ENCODE measurements at regions not wholly inside any gene's neighbourhood (a gene's known extent, or its start where the extent isn't known, plus 50 kb on each side); places are given as distances from the start of the nearest gene placed in this dataset.

DNA sequence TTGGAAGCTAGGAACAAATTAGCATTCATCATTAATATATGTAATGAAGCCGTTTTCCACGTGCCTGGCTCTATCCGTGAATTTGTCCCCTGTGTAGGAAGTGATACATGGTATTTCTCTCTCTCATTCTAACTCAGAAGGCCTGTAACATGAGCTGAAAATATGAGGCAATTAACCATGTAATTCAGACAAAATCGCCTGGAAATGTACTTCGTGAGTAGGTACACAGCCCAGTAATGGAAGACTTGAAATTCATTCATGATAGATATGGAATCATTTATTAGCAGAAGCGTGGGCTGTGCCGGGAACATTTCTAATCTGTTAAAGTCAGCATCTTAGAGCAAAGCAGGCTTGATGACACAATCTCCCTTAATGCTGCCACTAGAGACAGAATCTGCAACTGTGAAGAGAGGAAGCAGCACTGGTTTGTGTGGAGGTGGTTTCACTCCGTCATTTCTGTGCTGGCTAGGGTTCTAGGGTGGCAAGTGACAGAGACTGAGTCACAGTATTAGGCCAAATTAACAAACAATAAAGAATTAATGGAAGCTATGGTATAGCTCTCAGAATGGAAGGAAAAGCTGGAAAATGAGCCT is 225.0 kb upstream of the PROK2 start:
- no peak overlapping the region for H3K4me3 ChIP-seq (ENCODE audit: low read length)
- no peaks in the 10 kb centered on the region for H3K36me3 ChIP-seq (ENCODE audit: control insufficient read depth, insufficient read depth, low read length)
- no peaks in the 10 kb centered on the region for H3K4me1 ChIP-seq (ENCODE audit: control insufficient read depth, low read depth, low read length)
- no peaks in the 10 kb centered on the region for H3K79me2 ChIP-seq (ENCODE audit: control insufficient read depth, insufficient read depth, low read length)
- H3K18ac ChIP-seq (ENCODE audit: low read length), result no peak overlapping the region
- H4K5ac ChIP-seq (ENCODE audit: low read length), result no peak overlapping the region
- H3K56ac ChIP-seq (ENCODE audit: low read length), result no peak overlapping the region
- no peak overlapping the region for H3K9ac ChIP-seq (ENCODE audit: low read length)
- no peak overlapping the region for H3K23ac ChIP-seq (ENCODE audit: low read length)
- no CpG with 5 or more reads among the region's 8 CpGs for WGBS (ENCODE audit: extremely low coverage, insufficient coverage, low lambda C conversion rate)
- H3K27me3 ChIP-seq (ENCODE audit: insufficient read depth, low read length, poor library complexity), result no peaks in the 10 kb centered on the region
- H2BK15ac ChIP-seq (replicated peaks; ENCODE audit: low read depth), result no peak overlapping the region
- H2BK120ac ChIP-seq (ENCODE audit: low read depth, low read length), result no peak overlapping the region
- H2AK5ac ChIP-seq (ENCODE audit: low read length), result no peak overlapping the region
- no peak overlapping the region for H3K27ac ChIP-seq (ENCODE audit: low read depth, low read length)
- no peak for DNase-seq
- H2BK5ac ChIP-seq (ENCODE audit: low read length), result no peak overlapping the region
- no peak overlapping the region for H4K8ac ChIP-seq (ENCODE audit: low read depth, low read length)
- H3K79me1 ChIP-seq (ENCODE audit: low read length), result no peaks in the 10 kb centered on the region
- no peak overlapping the region for H3K4me2 ChIP-seq (ENCODE audit: low read length)
- H3K4ac ChIP-seq (ENCODE audit: low read depth, low read length), result no peak overlapping the region

- H2BK5ac ChIP-seq (ENCODE audit: low read length), result no peak overlapping the region
- H3K9ac ChIP-seq (ENCODE audit: low read length), result no peak overlapping the region
- no peak overlapping the region for H4K5ac ChIP-seq (ENCODE audit: low read length)
- no peak overlapping the region for H2BK15ac ChIP-seq (replicated peaks; ENCODE audit: low read depth)
- H3K4me1 ChIP-seq (ENCODE audit: control insufficient read depth, low read depth, low read length), result peaks cover 4% of the 10 kb centered on the region
- WGBS (ENCODE audit: extremely low coverage, insufficient coverage, low lambda C conversion rate), result no CpG with 5 or more reads among the region's 5 CpGs
- H3K79me2 ChIP-seq (ENCODE audit: control insufficient read depth, insufficient read depth, low read length), result no peaks in the 10 kb centered on the region
- no peaks in the 10 kb centered on the region for H3K79me1 ChIP-seq (ENCODE audit: low read length)
- H3K23ac ChIP-seq (ENCODE audit: low read length), result no peak overlapping the region
- H2BK120ac ChIP-seq (ENCODE audit: low read depth, low read length), result no peak overlapping the region
- no peak overlapping the region for H3K27ac ChIP-seq (ENCODE audit: low read depth, low read length)
- no peak overlapping the region for H3K56ac ChIP-seq (ENCODE audit: low read length)
- H3K4me3 ChIP-seq (ENCODE audit: low read length), result no peak overlapping the region
- H3K18ac ChIP-seq (ENCODE audit: low read length), result no peak overlapping the region
- H4K8ac ChIP-seq (ENCODE audit: low read depth, low read length), result no peak overlapping the region
- no peak for DNase-seq
- no peak overlapping the region for H3K4me2 ChIP-seq (ENCODE audit: low read length)
- no peaks in the 10 kb centered on the region for H3K36me3 ChIP-seq (ENCODE audit: control insufficient read depth, insufficient read depth, low read length)
- no peak overlapping the region for H3K4ac ChIP-seq (ENCODE audit: low read depth, low read length)
- peak overlapping the region; percentile 38 for H2AK5ac ChIP-seq (ENCODE audit: low read length)
- H3K27me3 ChIP-seq (ENCODE audit: insufficient read depth, low read length, poor library complexity), result no peaks in the 10 kb centered on the region
Measured at GRCh38 chr3:72008226-72008996, 223.5 kb upstream of the PROK2 start.

- H3K27me3 ChIP-seq (ENCODE audit: insufficient read depth, low read length, poor library complexity), result no peaks in the 10 kb centered on the region
- no peak overlapping the region for H3K27ac ChIP-seq (ENCODE audit: low read depth, low read length)
- no peak overlapping the region for H3K4me2 ChIP-seq (ENCODE audit: low read length)
- no peak overlapping the region for H4K8ac ChIP-seq (ENCODE audit: low read depth, low read length)
- no peak overlapping the region for H3K4ac ChIP-seq (ENCODE audit: low read depth, low read length)
- no CpG with 5 or more reads among the region's 12 CpGs for WGBS (ENCODE audit: extremely low coverage, insufficient coverage, low lambda C conversion rate)
- H2BK5ac ChIP-seq (ENCODE audit: low read length), result no peak overlapping the region
- DNase-seq, result no peak
- H3K79me1 ChIP-seq (ENCODE audit: low read length), result no peaks in the 10 kb centered on the region
- H2BK120ac ChIP-seq (ENCODE audit: low read depth, low read length), result no peak overlapping the region
- H3K79me2 ChIP-seq (ENCODE audit: control insufficient read depth, insufficient read depth, low read length), result no peaks in the 10 kb centered on the region
- no peak overlapping the region for H2AK5ac ChIP-seq (ENCODE audit: low read length)
- no peak overlapping the region for H3K23ac ChIP-seq (ENCODE audit: low read length)
- H4K5ac ChIP-seq (ENCODE audit: low read length), result no peak overlapping the region
- no peaks in the 10 kb centered on the region for H3K36me3 ChIP-seq (ENCODE audit: control insufficient read depth, insufficient read depth, low read length)
- H3K18ac ChIP-seq (ENCODE audit: low read length), result no peak overlapping the region
- peak overlapping the region; percentile 23 for H3K4me3 ChIP-seq (ENCODE audit: low read length)
- peaks cover 10% of the 10 kb centered on the region for H3K4me1 ChIP-seq (ENCODE audit: control insufficient read depth, low read depth, low read length)
- no peak overlapping the region for H2BK15ac ChIP-seq (replicated peaks; ENCODE audit: low read depth)
- H3K9ac ChIP-seq (ENCODE audit: low read length), result no peak overlapping the region
- H3K56ac ChIP-seq (ENCODE audit: low read length), result no peak overlapping the region
Measured at GRCh38 chr3:72006631-72007556, 221.9 kb upstream of the PROK2 start.

- Histone ChIP-seq H4K5ac (ENCODE audit: low read length) (no peak overlapping the region), H3K27ac (ENCODE audit: low read depth, low read length) (no peak overlapping the region), H3K23ac (ENCODE audit: low read length) (no peak overlapping the region), H3K4me3 (ENCODE audit: low read length) (no peak overlapping the region), H2BK5ac (ENCODE audit: low read length) (no peak overlapping the region), H3K36me3 (ENCODE audit: control insufficient read depth, insufficient read depth, low read length) (no peaks in the 10 kb centered on the region), H2AK5ac (ENCODE audit: low read length) (no peak overlapping the region), H4K8ac (ENCODE audit: low read depth, low read length) (no peak overlapping the region), H3K9ac (ENCODE audit: low read length) (no peak overlapping the region), H3K79me2 (ENCODE audit: control insufficient read depth, insufficient read depth, low read length) (no peaks in the 10 kb centered on the region), H2BK15ac (replicated peaks; ENCODE audit: low read depth) (no peak overlapping the region), H3K4me2 (ENCODE audit: low read length) (no peak overlapping the region), H3K4ac (ENCODE audit: low read depth, low read length) (no peak overlapping the region), H2BK120ac (ENCODE audit: low read depth, low read length) (no peak overlapping the region), H3K27me3 (ENCODE audit: insufficient read depth, low read length, poor library complexity) (no peaks in the 10 kb centered on the region), H3K18ac (ENCODE audit: low read length) (peak overlapping the region; percentile 16), H3K4me1 (ENCODE audit: control insufficient read depth, low read depth, low read length) (peaks cover 10% of the 10 kb centered on the region), H3K79me1 (ENCODE audit: low read length) (no peaks in the 10 kb centered on the region), H3K56ac (ENCODE audit: low read length) (no peak overlapping the region)
- DNase-seq, result no peak
- no CpG with 5 or more reads among the region's 5 CpGs for whole genome bisulfite sequencing (ENCODE audit: extremely low coverage, insufficient coverage, low lambda C conversion rate)
Measured at GRCh38 chr3:72004749-72005292, 219.9 kb upstream of the PROK2 start.

- H3K4me2 ChIP-seq (ENCODE audit: low read length), result no peak overlapping the region
Measured at GRCh38 chr3:72003936-72004335, 219.0 kb upstream of the PROK2 start.

More at GRCh38 chr3:72003936-72004335, 219.0 kb upstream of the PROK2 start:
- H2BK5ac ChIP-seq (ENCODE audit: low read length), result no peak overlapping the region
- H3K4me3 ChIP-seq (ENCODE audit: low read length), result no peak overlapping the region
- no peaks in the 10 kb centered on the region for H3K79me1 ChIP-seq (ENCODE audit: low read length)
- no peaks in the 10 kb centered on the region for H3K36me3 ChIP-seq (ENCODE audit: control insufficient read depth, insufficient read depth, low read length)
- no peak overlapping the region for H3K23ac ChIP-seq (ENCODE audit: low read length)
- H3K18ac ChIP-seq (ENCODE audit: low read length), result no peak overlapping the region
- peak; percentile 40 for DNase-seq
- peaks cover 10% of the 10 kb centered on the region for H3K4me1 ChIP-seq (ENCODE audit: control insufficient read depth, low read depth, low read length)
- no peak overlapping the region for H4K8ac ChIP-seq (ENCODE audit: low read depth, low read length)
- no peak overlapping the region for H3K56ac ChIP-seq (ENCODE audit: low read length)
- H3K4ac ChIP-seq (ENCODE audit: low read depth, low read length), result no peak overlapping the region
- no peak overlapping the region for H4K5ac ChIP-seq (ENCODE audit: low read length)
- H3K9ac ChIP-seq (ENCODE audit: low read length), result peak overlapping the region; percentile 18
- no peaks in the 10 kb centered on the region for H3K79me2 ChIP-seq (ENCODE audit: control insufficient read depth, insufficient read depth, low read length)
- WGBS (ENCODE audit: extremely low coverage, insufficient coverage, low lambda C conversion rate), result no CpG with 5 or more reads among the region's 2 CpGs
- H2AK5ac ChIP-seq (ENCODE audit: low read length), result no peak overlapping the region
- no peaks in the 10 kb centered on the region for H3K27me3 ChIP-seq (ENCODE audit: insufficient read depth, low read length, poor library complexity)
- H3K27ac ChIP-seq (ENCODE audit: low read depth, low read length), result no peak overlapping the region
- H2BK15ac ChIP-seq (replicated peaks; ENCODE audit: low read depth), result no peak overlapping the region
- H2BK120ac ChIP-seq (ENCODE audit: low read depth, low read length), result no peak overlapping the region

Data from mesendoderm (in vitro differentiated cells).